Body of pancreas (tissue), 4 donors: ENCODE measurements at regions not wholly inside any gene's neighbourhood (a gene's known extent, or its start where the extent isn't known, plus 50 kb on each side); places are given as distances from the start of the nearest gene placed in this dataset.

Source experiments
- ATAC-seq: fragments of 150-250 bp; one replicate; pipeline ENCODE4 v1.9.1; 2016
- DNase-seq, 4 donors: peaks; one replicate each; pipeline ENCODE4 v3.0.0-alpha.2; 2019
- H3K27ac ChIP-seq, 4 donors: fragments of 200-600 bp; sonication (generic); 1 replicate in 3 of 4; 2 replicates in 1 of 4; pipeline versions ENCODE4 v1.5.1 to v1.6.1; 2016 to 2019; ENCODE audit warnings: mild to moderate bottlenecking in 1 of 4, mixed read lengths in 1 of 4, moderate library complexity in 1 of 4
- H3K27me3 ChIP-seq, 2 donors: fragments of 200-600 bp; sonication (generic); one replicate each; pipeline ENCODE4 v1.6.0; 2016; ENCODE audit warnings: mild to moderate bottlenecking in 1 of 2
- H3K36me3 ChIP-seq, 2 donors: fragments of 200-600 bp; sonication (generic); replicated peaks in 1 of 2; 2 replicates each; pipeline ENCODE4 v1.5.1; 2016; ENCODE audit warnings: low read depth in 2 of 2; ENCODE audit not compliant: insufficient read depth in 1 of 2
- H3K4me1 ChIP-seq: fragments of 200-600 bp; sonication (generic); one replicate; pipeline ENCODE4 v1.6.0; 2016
- H3K4me3 ChIP-seq, 2 donors: fragments of 200-600 bp; sonication (generic); 1 replicate in 1 of 2; 2 replicates in 1 of 2; pipeline ENCODE4 v1.5.1; 2016 to 2019
- H3K9me3 ChIP-seq, 3 donors: fragments of 200-600 bp; sonication (generic); 1 replicate in 2 of 3; 2 replicates in 1 of 3; pipeline ENCODE4 v1.5.1; 2016
- CTCF ChIP-seq, 7 experiments: fragments of 450-650 bp in 4 of 7; fragments of 200-600 bp in 3 of 7; sonication (generic) in 3 of 7; IDR thresholded peaks; one replicate each; pipeline ENCODE4 v1.5.1; 2016 to 2019; ENCODE audit warnings: antibody characterized with exemption in 7 of 7
- POLR2A ChIP-seq, 3 donors: fragments of 450-650 bp; IDR thresholded peaks; one replicate each; pipeline ENCODE4 v1.6.1; 2016; ENCODE audit warnings: antibody characterized with exemption in 3 of 3, mild to moderate bottlenecking in 2 of 3
- WGBS, 2 donors: methylation state at CpG; one replicate each; pipeline ENCODE4 v1.1.5; 2017; 5-methylcytosine and 5-hydroxymethylcytosine counted together
- intact Hi-C: fragments of 100-400 bp; cut with DNase I; formaldehyde crosslinking; loops from one replicate; pipeline ENCODE4 v1.15.1; 2023

DNA sequence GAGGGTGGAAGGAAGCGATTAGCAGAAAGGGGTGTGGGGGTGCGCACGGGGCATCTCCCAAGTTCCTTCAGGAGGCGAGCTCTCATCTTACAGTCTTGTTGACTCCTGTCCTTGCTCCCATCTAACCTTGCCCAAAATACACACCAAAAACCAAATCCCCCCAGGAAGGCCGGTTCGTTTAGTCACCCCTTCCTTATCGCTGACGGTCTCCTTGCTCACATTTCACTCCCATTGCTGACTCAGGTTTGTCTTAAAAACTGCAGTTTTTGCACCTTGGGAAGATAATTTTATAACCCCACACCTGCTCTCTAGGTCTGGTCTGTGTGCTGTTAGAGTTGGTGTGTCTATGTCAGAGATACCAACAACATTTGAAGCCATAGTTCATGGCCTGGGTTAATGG is 68.1 kb upstream of the F3 start:
- ATAC-seq (no peak), DNase-seq (no peak)
- peaks cover 51% of the 10 kb centered on the region for H3K4me1 ChIP-seq
- no peak overlapping the region for H3K27ac ChIP-seq
- H3K36me3 ChIP-seq = no peaks in the 10 kb centered on the region
- WGBS, 2 donors = 94 to 98% methylated on average over 8 of the region's 8 CpGs
- H3K27me3 ChIP-seq = no peaks in the 10 kb centered on the region
- no peaks in the 10 kb centered on the region for H3K9me3 ChIP-seq
- no peak for TF ChIP-seq POLR2A (IDR thresholded peaks at IDR 0.05)
- H3K4me3 ChIP-seq = no peak overlapping the region
- intact Hi-C loops = no loop called here

- DNase-seq (no peak), ATAC-seq (no peak)
- Histone ChIP-seq H3K36me3 (no peaks in the 10 kb centered on the region), H3K4me1 (peaks cover 51% of the 10 kb centered on the region), H3K27ac (peak overlapping the region; percentile 30 to 81 (median 78)), H3K27me3 (no peaks in the 10 kb centered on the region), H3K4me3 (no peak overlapping the region), H3K9me3 (no peaks in the 10 kb centered on the region)
- intact Hi-C loops = no loop called here
- WGBS, 2 donors = 85 to 89% methylated on average over 9 of the region's 9 CpGs
- no peak for TF ChIP-seq POLR2A (IDR thresholded peaks at IDR 0.05)
- TF ChIP-seq CTCF (IDR thresholded peaks at IDR 0.05) = no peak
These were observed 67.4 kb upstream of the F3 start for GRCh38 chr1:94608852-94609530.

- intact Hi-C loops = no loop called here
- no peaks in the 10 kb centered on the region for H3K9me3 ChIP-seq
- DNase-seq (peak; percentile 61 to 79 (median 68)), ATAC-seq (peak; percentile 97)
- H3K4me3 ChIP-seq = no peak overlapping the region
- TF ChIP-seq POLR2A (IDR thresholded peaks at IDR 0.05) (peak in 1 of 3 donors; percentile 15), CTCF (IDR thresholded peaks at IDR 0.05) (peak in 2 of 7 experiments; percentile 3 to 39)
- H3K36me3 ChIP-seq = no peaks in the 10 kb centered on the region
- no peaks in the 10 kb centered on the region for H3K27me3 ChIP-seq
- 55 to 59% methylated on average over 10 of the region's 10 CpGs for WGBS, 2 donors
- peaks cover 51% of the 10 kb centered on the region for H3K4me1 ChIP-seq
- peak overlapping the region; percentile 69 to 81 (median 78) for H3K27ac ChIP-seq
These were observed 66.7 kb upstream of the F3 start for GRCh38 chr1:94608142-94608851.

GRCh38 chr1:94607398-94607797 is 65.8 kb upstream of the F3 start:
- no peaks in the 10 kb centered on the region for H3K36me3 ChIP-seq
- TF ChIP-seq CTCF (IDR thresholded peaks at IDR 0.05) (no peak), POLR2A (IDR thresholded peaks at IDR 0.05) (no peak)
- no peak for ATAC-seq
- H3K4me1 ChIP-seq = peaks cover 53% of the 10 kb centered on the region
- H3K4me3 ChIP-seq = no peak overlapping the region
- no peaks in the 10 kb centered on the region for H3K27me3 ChIP-seq
- 91 to 97% methylated on average over 4 of the region's 4 CpGs for WGBS, 2 donors
- peak overlapping the region in 2 of 4 donors; percentile 81 for H3K27ac ChIP-seq
- H3K9me3 ChIP-seq = no peaks in the 10 kb centered on the region
- intact Hi-C loops = no loop called here
- DNase-seq = no peak

GRCh38 chr1:94606471-94606870 is 64.9 kb upstream of the F3 start:
- TF ChIP-seq CTCF (IDR thresholded peaks at IDR 0.05) = no peak
- no peak for TF ChIP-seq POLR2A (IDR thresholded peaks at IDR 0.05)
- no peak overlapping the region for H3K4me3 ChIP-seq
- ATAC-seq (no peak), DNase-seq (no peak)
- no peaks in the 10 kb centered on the region for H3K36me3 ChIP-seq
- H3K27ac ChIP-seq = no peak overlapping the region
- intact Hi-C loops = no loop called here
- H3K4me1 ChIP-seq = peaks cover 48% of the 10 kb centered on the region
- no peaks in the 10 kb centered on the region for H3K9me3 ChIP-seq
- H3K27me3 ChIP-seq = no peaks in the 10 kb centered on the region
- 82 to 96% methylated on average over 4 of the region's 4 CpGs for WGBS, 2 donors
